HepG2 (cell line): ENCODE measurements at regions not wholly inside any gene's neighbourhood (a gene's known extent, or its start where the extent isn't known, plus 50 kb on each side); places are given as distances from the start of the nearest gene placed in this dataset.

Experiments
- ATAC-seq: fragments of 200-7000 bp; cut with Tn5 transposase; 3 replicates; pipeline ENCODE4 v1.9.1; 2020; ENCODE audit warnings: mild to moderate bottlenecking, moderate library complexity
- BruUV-seq: library from RNA; stranded (reverse); fragments of 400-500 nt; replicated peaks from 2 replicates; lab custom pipeline; 2021; lab: Mats Ljungman, UMichigan
- CTCF ChIA-PET: fragments of 300-600 bp; formaldehyde crosslinking; extraction: SDS; loops from one replicate; lab custom pipeline; 2021; ENCODE audit warnings: low total read pairs, inconsistent platforms, low intra/inter-chr PET ratio; lab: Yijun Ruan, JAX
- POLR2A ChIA-PET: fragments of 350-600 bp; sonication (Branson Sonifier 250); formaldehyde crosslinking; loops from one replicate; lab custom pipeline; 2020; ENCODE audit warnings: antibody characterized with exemption, inconsistent platforms; lab: Yijun Ruan, JAX
- DNase-seq: peaks from one replicate; pipeline ENCODE4 v3.0.0-alpha.2; 2015; ENCODE audit warnings: low spot score
- FAIRE-seq: peaks from 3 replicates; lab custom pipeline; 2011; peaks lifted over from hg19 to GRCh38; lab: Jason Lieb, UNC
- H2AFZ ChIP-seq: one replicate; pipeline ENCODE4 v1.6.1; 2011; ENCODE audit warnings: low read length, inconsistent platforms
- H3K27ac ChIP-seq: fragments of 300-600 bp; 3 replicates; pipeline ENCODE4 v1.8.0; 2011; ENCODE audit warnings: mixed run types, mild to moderate bottlenecking, mixed read lengths, low read length, inconsistent platforms; ENCODE audit not compliant: insufficient read depth; ENCODE audit errors: extremely low read length
- H3K27me3 ChIP-seq, 2 experiments: fragments of 200-600 bp in 1 of 2; 2 replicates in 1 of 2; 3 replicates in 1 of 2; pipeline versions ENCODE4 v1.6.0 to v1.8.0; 2011; ENCODE audit warnings: low read length in 2 of 2, mild to moderate bottlenecking in 2 of 2, moderate library complexity in 2 of 2, inconsistent platforms in 1 of 2; ENCODE audit not compliant: insufficient read depth in 2 of 2, control insufficient read depth in 1 of 2
- H3K36me3 ChIP-seq, 2 experiments: fragments of 200-600 bp in 1 of 2; replicated peaks in 1 of 2; 2 replicates in 1 of 2; 3 replicates in 1 of 2; pipeline versions ENCODE4 v1.5.1 to v1.8.0; 2011; ENCODE audit warnings: low read length in 2 of 2, inconsistent platforms in 1 of 2; ENCODE audit not compliant: insufficient read depth in 2 of 2, control insufficient read depth in 1 of 2
- H3K4me1 ChIP-seq: 2 replicates; pipeline ENCODE4 v1.5.1; 2012; ENCODE audit warnings: low read length, inconsistent platforms; ENCODE audit not compliant: insufficient read depth
- H3K4me2 ChIP-seq: 2 replicates; pipeline ENCODE4 v1.6.0; 2011; ENCODE audit warnings: low read depth, low read length, inconsistent platforms
- H3K4me3 ChIP-seq, 3 experiments: fragments of 200-600 bp in 1 of 3; sonication (generic), shearing (Covaris generic) in 1 of 3; replicated peaks in 1 of 3; 2 replicates each; pipeline ENCODE4 v1.5.1; 2011 to 2016; ENCODE audit warnings: low read length in 3 of 3, inconsistent platforms in 2 of 3, low read depth in 2 of 3, mild to moderate bottlenecking in 2 of 3, control low read depth in 1 of 3, mixed read lengths in 1 of 3; ENCODE audit not compliant: insufficient read depth in 1 of 3
- H3K79me2 ChIP-seq: one replicate; pipeline ENCODE4 v1.6.1; 2011; ENCODE audit warnings: low read length, inconsistent platforms; ENCODE audit not compliant: insufficient read depth
- H3K9ac ChIP-seq: 2 replicates; pipeline ENCODE4 v1.6.0; 2011; ENCODE audit warnings: mild to moderate bottlenecking, low read depth, low read length, inconsistent platforms; ENCODE audit not compliant: insufficient read depth
- H3K9me3 ChIP-seq: 2 replicates; pipeline ENCODE4 v1.5.1; 2012; ENCODE audit warnings: mild to moderate bottlenecking, low read length
- H4K20me1 ChIP-seq: 2 replicates; pipeline ENCODE4 v1.6.0; 2011; ENCODE audit warnings: inconsistent platforms, mild to moderate bottlenecking, low read length, moderate library complexity; ENCODE audit not compliant: insufficient read depth
- ATF4 ChIP-seq, 2 experiments: fragments of 450-650 bp in 1 of 2; sonication (generic) in 1 of 2; formaldehyde crosslinking; IDR thresholded peaks; 2 replicates each; pipeline versions ENCODE4 v1.5.0 to v1.8.0; 2020 to 2022; ENCODE audit warnings: mild to moderate bottlenecking in 1 of 2, missing genetic modification reagents in 1 of 2
- FLYWCH1 ChIP-seq: sonication (generic); formaldehyde crosslinking; IDR thresholded peaks from 2 replicates; pipeline ENCODE4 v1.8.1; 2023; ENCODE audit warnings: mild to moderate bottlenecking, missing genetic modification reagents
- HMGXB4 ChIP-seq, 2 experiments: sonication (generic) in 1 of 2; formaldehyde crosslinking in 1 of 2; IDR thresholded peaks; 2 replicates each; pipeline versions ENCODE4 v1.4.0 to v1.6.1; 2018 to 2020; ENCODE audit warnings: missing genetic modification reagents in 2 of 2, borderline replicate concordance in 1 of 2, low read depth in 1 of 2, mild to moderate bottlenecking in 1 of 2, missing biosample characterization in 1 of 2
- IRF9 ChIP-seq: sonication (generic); formaldehyde crosslinking; IDR thresholded peaks from 2 replicates; pipeline ENCODE4 v1.8.0; 2022; ENCODE audit warnings: missing genetic modification reagents, mild to moderate bottlenecking, borderline replicate concordance
- NFRKB ChIP-seq: fragments of 450-650 bp; IDR thresholded peaks from 2 replicates; pipeline ENCODE4 v1.6.1; 2017
- NR2F2 ChIP-seq: IDR thresholded peaks from 2 replicates; pipeline ENCODE4 v1.6.1; 2012; ENCODE audit warnings: low read depth, inconsistent platforms, borderline replicate concordance
- RELA ChIP-seq: sonication (generic); formaldehyde crosslinking; IDR thresholded peaks from 2 replicates; pipeline ENCODE4 v1.4.0; 2020; ENCODE audit warnings: missing genetic modification reagents
- RNF2 ChIP-seq: fragments of 450-650 bp; conservative IDR thresholded peaks from 2 replicates; pipeline ENCODE4 v1.6.1; 2016; ENCODE audit warnings: low read depth
- SNRNP70 ChIP-seq: fragments of 200-400 bp; formaldehyde crosslinking; IDR thresholded peaks from 2 replicates; pipeline ENCODE4 v1.6.1; 2017; ENCODE audit warnings: mild to moderate bottlenecking, low read depth, low read length, moderate library complexity
- TMF1 ChIP-seq: sonication (generic); formaldehyde crosslinking; IDR thresholded peaks from 2 replicates; pipeline ENCODE4 v1.8.1; 2022; ENCODE audit warnings: low read depth, missing genetic modification reagents
- XRCC5 ChIP-seq: fragments of 200-400 bp; formaldehyde crosslinking; optimal IDR thresholded peaks from 2 replicates; pipeline ENCODE3; 2017; ENCODE audit warnings: mild to moderate bottlenecking, low read length
- YEATS4 ChIP-seq: sonication (generic); formaldehyde crosslinking; IDR thresholded peaks from 2 replicates; pipeline ENCODE4 v1.4.0; 2020; ENCODE audit warnings: missing genetic modification reagents, borderline replicate concordance
- ZFP41 ChIP-seq: sonication (generic); formaldehyde crosslinking; IDR thresholded peaks from 2 replicates; pipeline ENCODE4 v1.4.0; 2020; ENCODE audit warnings: mild to moderate bottlenecking, missing genetic modification reagents, borderline replicate concordance
- ZNF230 ChIP-seq: sonication (generic); formaldehyde crosslinking; IDR thresholded peaks from 2 replicates; pipeline ENCODE4 v1.4.0; 2020; ENCODE audit warnings: mild to moderate bottlenecking, missing genetic modification reagents
- ZNF335 ChIP-seq: sonication (generic); formaldehyde crosslinking; IDR thresholded peaks from 2 replicates; pipeline ENCODE4 v1.4.0; 2020; ENCODE audit warnings: missing genetic modification reagents
- ZNF629 ChIP-seq: sonication (generic); formaldehyde crosslinking; conservative IDR thresholded peaks from 2 replicates; pipeline ENCODE4 v1.5.0; 2020; ENCODE audit warnings: missing genetic modification reagents
- WGBS: methylation state at CpG from one replicate; pipeline ENCODE4 v1.1.6; 2017; ENCODE audit warnings: low lambda C conversion rate; 5-methylcytosine and 5-hydroxymethylcytosine counted together
- in situ Hi-C: cut with HindIII; loops from 2 replicates; pipeline ENCODE4 v1.10.0; 2017; ENCODE audit warnings: low pct_unique_long_range_greater_than_20kb; ENCODE audit not compliant: extremely low pct_ligation_motif_present
- intact Hi-C: fragments of 100-400 bp; cut with micrococcal nuclease; formaldehyde crosslinking; loops from one replicate; pipeline ENCODE4 v1.10.0; 2022; ENCODE audit not compliant: unreplicated experiment
- TF ChIP-seq, protein P1 (sequence below): sonication (generic); formaldehyde crosslinking; IDR thresholded peaks from 2 replicates; pipeline ENCODE4 v1.5.1; 2020; ENCODE audit warnings: mild to moderate bottlenecking, missing genetic modification reagents

GRCh38 chr1:57910305-57910704 is 486.4 kb upstream of the DAB1 start (continued):
- TF ChIP-seq, protein P1, sequence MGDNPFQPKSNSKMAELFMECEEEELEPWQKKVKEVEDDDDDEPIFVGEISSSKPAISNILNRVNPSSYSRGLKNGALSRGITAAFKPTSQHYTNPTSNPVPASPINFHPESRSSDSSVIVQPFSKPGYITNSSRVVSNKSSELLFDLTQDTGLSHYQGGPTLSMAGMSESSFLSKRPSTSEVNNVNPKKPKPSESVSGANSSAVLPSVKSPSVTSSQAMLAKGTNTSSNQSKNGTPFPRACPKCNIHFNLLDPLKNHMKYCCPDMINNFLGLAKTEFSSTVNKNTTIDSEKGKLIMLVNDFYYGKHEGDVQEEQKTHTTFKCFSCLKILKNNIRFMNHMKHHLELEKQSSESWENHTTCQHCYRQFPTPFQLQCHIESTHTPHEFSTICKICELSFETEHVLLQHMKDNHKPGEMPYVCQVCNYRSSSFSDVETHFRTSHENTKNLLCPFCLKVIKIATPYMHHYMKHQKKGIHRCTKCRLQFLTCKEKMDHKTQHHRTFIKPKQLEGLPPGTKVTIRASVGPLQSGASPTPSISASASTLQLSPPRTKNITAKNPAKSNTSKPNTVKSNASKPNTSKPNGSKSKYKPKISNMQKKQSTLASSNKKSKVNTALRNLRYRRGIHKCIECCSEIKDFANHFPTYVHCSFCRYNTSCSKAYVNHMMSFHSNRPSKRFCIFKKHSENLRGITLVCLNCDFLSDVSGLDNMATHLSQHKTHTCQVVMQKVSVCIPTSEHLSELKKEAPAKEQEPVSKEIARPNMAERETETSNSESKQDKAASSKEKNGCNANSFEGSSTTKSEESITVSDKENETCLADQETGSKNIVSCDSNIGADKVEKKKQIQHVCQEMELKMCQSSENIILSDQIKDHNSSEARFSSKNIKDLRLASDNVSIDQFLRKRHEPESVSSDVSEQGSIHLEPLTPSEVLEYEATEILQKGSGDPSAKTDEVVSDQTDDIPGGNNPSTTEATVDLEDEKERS (CRISPR knock-in tag): no peak
- TF ChIP-seq NR2F2 (no peak), TMF1 (CRISPR knock-in tag) (no peak)

- no peak overlapping the region for H3K4me2 ChIP-seq
- H3K79me2 ChIP-seq: no peaks in the 10 kb centered on the region
- no peaks in the 10 kb centered on the region for H3K9me3 ChIP-seq
- in situ Hi-C loops (no loop called here), intact Hi-C loops (no loop called here)
- FAIRE-seq: no peak
- DNase-seq: no peak
- ATAC-seq: no peak
- H2AFZ ChIP-seq: no peak overlapping the region
- ChIA-PET POLR2A (no interaction called here), CTCF (no interaction called here)
- no TSS peak for BruUV-seq
- WGBS: 10% methylated on average over 5 of the region's 6 CpGs
- H3K4me3 ChIP-seq: no peak overlapping the region
- no peak overlapping the region for H3K27ac ChIP-seq
- H3K27me3 ChIP-seq: peaks cover 0 to 2% of the 10 kb centered on the region in 2 experiments; a peak in 2 of 5 replicates
- no peaks in the 10 kb centered on the region for H4K20me1 ChIP-seq
- no peaks in the 10 kb centered on the region for H3K4me1 ChIP-seq
- H3K36me3 ChIP-seq: no peaks in the 10 kb centered on the region
- no peak overlapping the region for H3K9ac ChIP-seq
- TF ChIP-seq ZFP41 (CRISPR knock-in tag): no peak
- TF ChIP-seq RNF2: no peak
- TF ChIP-seq FLYWCH1: no peak
- no peak for TF ChIP-seq XRCC5
- no peak for TF ChIP-seq YEATS4 (CRISPR knock-in tag)
- TF ChIP-seq ZNF629: no peak
- no peak for TF ChIP-seq IRF9
- TF ChIP-seq HMGXB4 (CRISPR knock-in tag; IDR thresholded peaks at IDR 0.05; ENCODE audit: borderline replicate concordance in 1 of 2, low read depth in 1 of 2): no peak
- no peak for TF ChIP-seq ZNF230 (CRISPR knock-in tag)
- no peak for TF ChIP-seq ATF4 (CRISPR knock-in tag; IDR thresholded peaks at IDR 0.05)
- no peak for TF ChIP-seq RELA (CRISPR knock-in tag)
- no peak for TF ChIP-seq ZNF335 (CRISPR knock-in tag)
- TF ChIP-seq NFRKB: no peak
- no peak for TF ChIP-seq SNRNP70
Observed at GRCh38 chr1:57908147-57908890, 484.5 kb upstream of the DAB1 start.
